Keratinocyte (primary cell): ENCODE measurements at regions not wholly inside any gene's neighbourhood (a gene's known extent, or its start where the extent isn't known, plus 50 kb on each side); places are given as distances from the start of the nearest gene placed in this dataset.
"Not testable (repeated sequence)": the region's sequence is repeated elsewhere in the genome, so short reads cannot be mapped to it uniquely, and the experiment has no call there.

ENCODE experiments used
- CTCF ChIP-seq, 3 experiments: IDR thresholded peaks in 1 of 3; conservative IDR thresholded peaks in 1 of 3; optimal IDR thresholded peaks in 1 of 3; 2 replicates in 2 of 3; 3 replicates in 1 of 3; pipeline versions ENCODE3 to v1.5.1; 2011; ENCODE audit warnings: low read length in 3 of 3, mild to moderate bottlenecking in 3 of 3, moderate library complexity in 2 of 3, control low read depth in 1 of 3, inconsistent platforms in 1 of 3; ENCODE audit not compliant: insufficient read depth in 2 of 3; ENCODE audit errors: extremely low read depth in 1 of 3
- EZH2 ChIP-seq: IDR thresholded peaks from one replicate; pipeline ENCODE4 v1.6.1; 2012; ENCODE audit warnings: inconsistent platforms, mild to moderate bottlenecking, low read length, moderate library complexity

DNA sequence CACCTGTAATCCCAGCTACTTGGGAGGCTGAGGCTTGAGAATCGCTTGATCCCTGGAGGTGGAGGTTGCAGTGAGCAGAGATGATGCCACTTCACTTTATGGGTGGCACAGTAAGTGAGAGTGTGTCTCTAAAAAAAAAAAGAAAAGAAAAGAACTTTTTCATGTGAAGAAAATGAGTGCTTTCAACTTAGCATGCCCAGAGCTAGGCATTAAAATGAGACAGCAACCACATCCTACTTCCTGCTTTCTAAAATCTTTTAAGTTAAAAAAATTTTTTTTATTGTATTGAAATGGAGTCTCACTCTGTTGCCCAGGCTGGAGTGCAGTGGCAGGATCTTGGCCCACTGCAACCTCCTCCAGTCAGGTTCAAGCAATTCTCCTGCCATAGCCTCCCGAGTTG lies 170.4 kb upstream of the NOTCH2NLA start:
- TF ChIP-seq CTCF (optimal IDR thresholded peaks at IDR 0.05 in 1 of 3, IDR thresholded peaks at IDR 0.05 in 1 of 3, conservative IDR thresholded peaks at IDR 0.05 in 1 of 3; ENCODE audit: extremely low read depth in 1 of 3, insufficient read depth in 2 of 3, low read length in 3 of 3); EZH2: not testable (repeated sequence)
